ENCODE measurements at regions not wholly inside any gene's neighbourhood (a gene's known extent, or its start where the extent isn't known, plus 50 kb on each side); places are given as distances from the start of the nearest gene placed in this dataset.

DNA sequence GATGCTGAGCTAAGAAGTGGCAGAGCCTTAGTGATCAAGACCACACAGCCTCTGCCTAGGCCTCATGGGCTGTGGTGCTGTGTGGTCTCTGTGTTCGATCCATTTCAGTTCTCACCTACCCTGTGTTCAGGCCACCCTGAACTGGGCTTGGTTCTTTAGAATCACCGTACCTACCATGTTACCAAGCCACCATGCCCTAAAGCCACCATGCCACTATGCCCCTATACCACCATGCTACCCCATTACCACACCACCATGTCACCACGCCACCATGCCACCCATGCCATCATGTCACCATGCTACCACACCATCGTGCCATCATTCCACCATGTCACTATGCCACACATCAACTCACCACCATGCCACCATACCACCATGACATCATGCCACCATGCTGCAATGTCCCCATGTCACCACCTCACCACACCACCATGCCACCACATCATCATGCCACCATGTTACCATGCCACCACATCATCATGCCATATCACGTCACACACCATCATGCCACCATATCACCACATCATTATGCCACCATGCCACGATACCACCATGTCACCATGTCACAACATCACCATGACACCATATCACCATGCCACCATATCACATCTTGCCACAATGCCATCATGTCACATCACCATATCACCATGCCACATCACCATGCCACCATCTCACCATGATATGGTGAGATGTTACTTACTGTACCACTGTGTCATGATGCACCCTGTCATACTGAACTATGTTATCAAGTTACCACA is 191.0 kb upstream of the ARL4C start:
- TF ChIP-seq, protein P1, sequence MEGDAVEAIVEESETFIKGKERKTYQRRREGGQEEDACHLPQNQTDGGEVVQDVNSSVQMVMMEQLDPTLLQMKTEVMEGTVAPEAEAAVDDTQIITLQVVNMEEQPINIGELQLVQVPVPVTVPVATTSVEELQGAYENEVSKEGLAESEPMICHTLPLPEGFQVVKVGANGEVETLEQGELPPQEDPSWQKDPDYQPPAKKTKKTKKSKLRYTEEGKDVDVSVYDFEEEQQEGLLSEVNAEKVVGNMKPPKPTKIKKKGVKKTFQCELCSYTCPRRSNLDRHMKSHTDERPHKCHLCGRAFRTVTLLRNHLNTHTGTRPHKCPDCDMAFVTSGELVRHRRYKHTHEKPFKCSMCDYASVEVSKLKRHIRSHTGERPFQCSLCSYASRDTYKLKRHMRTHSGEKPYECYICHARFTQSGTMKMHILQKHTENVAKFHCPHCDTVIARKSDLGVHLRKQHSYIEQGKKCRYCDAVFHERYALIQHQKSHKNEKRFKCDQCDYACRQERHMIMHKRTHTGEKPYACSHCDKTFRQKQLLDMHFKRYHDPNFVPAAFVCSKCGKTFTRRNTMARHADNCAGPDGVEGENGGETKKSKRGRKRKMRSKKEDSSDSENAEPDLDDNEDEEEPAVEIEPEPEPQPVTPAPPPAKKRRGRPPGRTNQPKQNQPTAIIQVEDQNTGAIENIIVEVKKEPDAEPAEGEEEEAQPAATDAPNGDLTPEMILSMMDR (IDR thresholded peaks at IDR 0.05; ENCODE audit: low read depth, low read length) = no peak
- DNase-seq (ENCODE audit: extremely low read depth, low read depth) = no peak

DNA sequence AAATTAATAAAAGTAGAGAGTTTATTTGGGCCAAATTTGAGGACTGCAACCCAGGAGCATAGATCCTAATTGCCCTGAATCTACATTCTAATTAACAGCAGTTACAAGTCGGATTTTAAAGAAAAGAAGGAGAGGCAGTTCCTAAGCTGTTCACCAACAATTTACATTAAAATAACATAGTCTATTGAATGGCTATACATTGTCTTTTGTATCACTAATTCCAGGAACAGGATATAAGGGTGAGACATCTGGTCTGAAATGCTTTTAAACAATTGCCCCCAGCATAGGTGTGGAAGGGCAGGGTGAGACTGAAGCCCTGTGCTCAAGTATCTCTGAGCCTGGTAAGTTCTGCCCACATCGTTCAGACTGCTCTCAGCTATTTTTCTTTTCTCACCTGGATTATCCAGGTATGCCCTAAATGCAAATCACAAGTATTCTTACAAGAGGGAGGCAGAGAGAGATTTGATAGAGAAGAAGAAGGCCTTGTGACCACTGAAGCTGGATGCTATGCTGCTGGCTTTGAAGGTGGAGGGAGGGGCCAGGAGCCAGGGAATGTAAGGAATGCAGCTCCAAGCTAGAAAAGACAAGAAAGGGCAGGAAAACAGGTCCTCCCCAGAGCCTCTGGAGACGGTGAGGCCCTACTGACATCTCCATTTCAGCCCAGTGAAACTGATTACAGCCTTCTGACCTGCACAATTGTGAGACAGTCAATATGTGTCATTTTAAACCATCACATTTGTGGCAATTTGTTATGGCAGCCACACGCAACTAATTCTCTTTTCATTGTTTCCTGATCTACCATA is 189.4 kb upstream of the ARL4C start:
- DNase-seq (ENCODE audit: extremely low read depth, low read depth) = no peak
- TF ChIP-seq, protein P1 (IDR thresholded peaks at IDR 0.05; ENCODE audit: low read depth, low read length) = no peak

GRCh38 chr2:234684466-234684865 is 187.6 kb upstream of the ARL4C start:
- no peak for DNase-seq (ENCODE audit: extremely low read depth, low read depth)

GRCh38 chr2:234683950-234684349 is 187.1 kb upstream of the ARL4C start:
- no peak for DNase-seq (ENCODE audit: extremely low read depth, low read depth)
- TF ChIP-seq, protein P1 (IDR thresholded peaks at IDR 0.05; ENCODE audit: low read depth, low read length) = no peak

More at GRCh38 chr2:234684466-234684865, 187.6 kb upstream of the ARL4C start:
- TF ChIP-seq, protein P1 (IDR thresholded peaks at IDR 0.05; ENCODE audit: low read depth, low read length) = no peak

DNA sequence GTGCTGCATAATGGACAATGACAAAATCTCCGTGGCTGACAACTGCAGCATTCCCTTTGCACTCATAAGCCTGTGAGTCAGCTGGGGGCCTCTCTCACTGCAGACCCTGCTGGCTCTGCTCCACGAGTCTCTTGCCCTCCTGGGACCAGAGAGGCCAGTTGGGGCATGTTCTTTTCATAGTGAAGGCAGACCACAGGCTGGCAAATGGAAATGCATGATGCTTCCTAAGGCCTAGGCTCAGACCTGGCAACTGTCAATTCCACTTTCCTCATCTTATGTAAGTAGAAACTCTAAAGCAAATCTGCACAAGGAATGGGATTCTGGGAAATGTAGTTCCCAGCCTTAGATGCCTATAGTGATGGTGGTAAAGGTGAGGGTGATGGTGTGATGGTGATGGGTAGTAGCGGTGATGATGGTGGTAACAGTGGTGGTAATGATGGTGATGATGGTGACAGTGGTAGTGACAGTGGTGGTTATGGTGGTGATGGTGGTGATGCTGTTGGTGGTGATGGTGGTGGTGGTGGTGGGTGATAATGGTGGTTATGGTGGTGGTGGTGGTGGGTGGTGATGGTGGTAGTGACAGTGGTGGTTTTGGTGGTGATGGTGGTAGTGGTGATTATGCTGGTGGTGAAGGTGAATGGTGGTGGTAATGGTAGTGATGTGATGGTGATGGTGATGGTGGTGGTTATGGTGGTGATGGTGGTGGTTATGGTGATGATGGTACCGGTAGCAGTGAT is 185.8 kb upstream of the ARL4C start:
- TF ChIP-seq, protein P1 (IDR thresholded peaks at IDR 0.05; ENCODE audit: low read depth, low read length) = no peak
- no peak for DNase-seq (ENCODE audit: extremely low read depth, low read depth)

- TF ChIP-seq, protein P1 (IDR thresholded peaks at IDR 0.05; ENCODE audit: low read depth, low read length) = no peak
- no peak for DNase-seq (ENCODE audit: extremely low read depth, low read depth)
These were observed 184.1 kb upstream of the ARL4C start for GRCh38 chr2:234680688-234681619.
